Stimulated activated CD8-positive, alpha-beta memory T cell treated with anti-CD3 and anti-CD28 coated beads, Interleukin-12 subunit alpha, Interleukin-12 subunit beta, amount 100 ng/mL, for 4 hours (primary cell): ENCODE measurements at regions not wholly inside any gene's neighbourhood (a gene's known extent, or its start where the extent isn't known, plus 50 kb on each side); places are given as distances from the start of the nearest gene placed in this dataset.

Experiments used
- DNase-seq: peaks from one replicate; pipeline ENCODE4 v3.0.0-alpha.2; 2020; ENCODE audit warnings: low read depth

GRCh38 chrX:3780564-3780963 lies 67.1 kb upstream of the PRKX start:
- no peak for DNase-seq

- no peak for DNase-seq
Measured at GRCh38 chrX:3779546-3779945, 66.1 kb upstream of the PRKX start.

GRCh38 chrX:3777416-3777815 lies 64.0 kb upstream of the PRKX start:
- DNase-seq, result no peak

- DNase-seq, result no peak
Measured at GRCh38 chrX:3771766-3772165, 58.3 kb upstream of the PRKX start.

- no peak for DNase-seq
Measured at GRCh38 chrX:3768881-3769280, 55.4 kb upstream of the PRKX start.
